ENCODE measurements at regions not wholly inside any gene's neighbourhood (a gene's known extent, or its start where the extent isn't known, plus 50 kb on each side); places are given as distances from the start of the nearest gene placed in this dataset.
A peak's percentile ranks its signal among the peaks of the same experiment; 100 is the strongest.

DNA sequence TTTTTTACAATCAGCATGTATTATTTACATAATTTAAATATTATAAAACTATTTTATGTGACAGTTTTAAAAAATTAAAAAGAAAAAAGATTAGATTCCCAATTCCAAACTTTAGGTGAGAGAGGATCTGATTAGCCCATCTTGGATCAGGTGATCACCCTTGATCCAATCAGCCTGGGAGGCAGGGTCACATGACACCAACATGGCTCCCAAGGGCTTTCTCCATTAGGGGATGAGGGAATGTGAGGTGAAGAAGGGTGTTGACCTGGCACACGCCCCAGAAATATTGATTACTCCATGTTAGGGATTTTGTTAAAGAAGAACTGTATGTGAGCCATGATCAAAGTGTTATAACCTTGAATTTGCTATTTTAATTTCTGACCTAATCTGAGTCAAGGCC, 225.4 kb downstream of the RBM19 start:
- Histone ChIP-seq H3K27me3 (replicated peaks) (no peaks in the 10 kb centered on the region), H3K36me3 (replicated peaks) (no peaks in the 10 kb centered on the region), H3K27ac (no peak overlapping the region), H3K4me3 (ENCODE audit: low read depth, low read length) (no peak overlapping the region)
- no peak for DNase-seq
- in situ Hi-C loops (cut with HindIII; ENCODE audit: low pct_ligation_motif_present, low sequenced_read_pairs) = no loop called here
- no peak for TF ChIP-seq CTCF (IDR thresholded peaks at IDR 0.05; ENCODE audit: low read depth, low read length, missing control alignments)

DNA sequence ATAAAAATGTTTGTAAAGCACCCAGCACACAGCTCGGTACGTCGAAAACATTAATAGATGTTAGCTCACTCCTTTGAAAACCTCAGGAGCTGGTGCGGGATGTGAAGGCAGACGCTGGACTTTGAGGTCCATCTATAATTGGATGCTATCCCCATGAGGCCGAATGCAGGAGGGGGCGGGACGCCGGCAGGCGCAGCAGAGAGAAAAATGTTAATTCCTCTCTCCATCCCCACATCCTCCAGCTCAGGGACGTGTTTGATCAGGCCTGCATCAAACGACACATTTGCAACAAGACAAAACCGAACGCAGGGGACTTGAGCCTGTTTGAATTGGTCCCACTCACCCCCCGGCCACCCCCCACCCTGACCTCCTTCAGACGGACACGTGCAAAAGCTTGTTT, 231.0 kb downstream of the RBM19 start:
- DNase-seq = no peak
- no peak overlapping the region for H3K27ac ChIP-seq
- no peaks in the 10 kb centered on the region for H3K27me3 ChIP-seq (replicated peaks)
- H3K4me3 ChIP-seq (ENCODE audit: low read depth, low read length) = no peak overlapping the region
- TF ChIP-seq CTCF (IDR thresholded peaks at IDR 0.05; ENCODE audit: low read depth, low read length, missing control alignments) = no peak
- in situ Hi-C loops (cut with HindIII; ENCODE audit: low pct_ligation_motif_present, low sequenced_read_pairs) = no loop called here
- no peaks in the 10 kb centered on the region for H3K36me3 ChIP-seq (replicated peaks)

DNA sequence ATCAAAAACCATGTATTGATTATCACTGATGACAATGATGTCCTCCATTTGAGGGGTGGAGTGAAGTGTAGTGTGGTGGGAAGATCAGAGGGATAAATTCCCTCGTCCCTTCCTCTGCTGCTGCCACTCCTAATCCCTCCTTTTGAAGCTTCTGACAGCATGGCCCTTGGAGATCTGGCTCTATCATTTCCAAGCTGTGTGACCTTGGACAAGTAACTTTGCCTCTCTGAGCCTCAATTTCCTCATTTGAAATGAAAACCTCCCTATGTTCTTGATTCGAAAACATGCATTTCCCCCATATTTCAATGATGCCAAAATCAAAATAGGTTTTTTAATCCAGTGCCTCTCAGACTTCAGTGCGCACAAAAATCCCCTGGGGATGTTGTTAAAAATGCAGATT, 231.6 kb downstream of the RBM19 start:
- no peak overlapping the region for H3K27ac ChIP-seq
- in situ Hi-C loops (cut with HindIII; ENCODE audit: low pct_ligation_motif_present, low sequenced_read_pairs) = no loop called here
- H3K4me3 ChIP-seq (ENCODE audit: low read depth, low read length) = no peak overlapping the region
- TF ChIP-seq CTCF (IDR thresholded peaks at IDR 0.05; ENCODE audit: low read depth, low read length, missing control alignments) = no peak
- DNase-seq = no peak
- H3K36me3 ChIP-seq (replicated peaks) = no peaks in the 10 kb centered on the region
- H3K27me3 ChIP-seq (replicated peaks) = no peaks in the 10 kb centered on the region

- Histone ChIP-seq H3K27me3 (replicated peaks) (no peaks in the 10 kb centered on the region), H3K27ac (no peak overlapping the region), H3K36me3 (replicated peaks) (no peaks in the 10 kb centered on the region), H3K4me3 (ENCODE audit: low read depth, low read length) (no peak overlapping the region)
- TF ChIP-seq CTCF (IDR thresholded peaks at IDR 0.05; ENCODE audit: low read depth, low read length, missing control alignments) = no peak
- DNase-seq = no peak
- in situ Hi-C loops (cut with HindIII; ENCODE audit: low pct_ligation_motif_present, low sequenced_read_pairs) = no loop called here
These were observed 233.2 kb downstream of the RBM19 start for GRCh38 chr12:113732916-113733315.

DNA sequence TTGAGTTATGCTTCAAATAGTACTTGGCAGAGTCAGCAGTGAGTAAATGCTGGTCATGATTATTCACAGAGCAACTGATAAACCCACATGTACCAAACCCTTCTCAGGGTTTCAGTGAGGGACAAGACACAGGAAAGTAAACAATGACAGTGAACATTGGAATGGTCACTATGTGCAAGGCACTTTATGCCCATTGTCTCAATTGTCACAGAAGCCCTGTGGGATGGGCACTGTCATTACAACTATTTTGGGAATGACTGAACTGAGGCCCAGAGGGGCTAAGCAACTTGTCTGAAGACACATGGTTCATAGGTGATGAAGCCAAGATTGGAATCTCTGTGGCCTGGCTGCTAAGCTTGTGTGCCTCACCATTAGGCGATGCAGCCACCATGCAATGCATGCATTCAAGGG, 238.5 kb downstream of the RBM19 start:
- Histone ChIP-seq H3K4me3 (ENCODE audit: low read depth, low read length) (no peak overlapping the region), H3K27me3 (replicated peaks) (no peaks in the 10 kb centered on the region), H3K27ac (no peak overlapping the region), H3K36me3 (replicated peaks) (no peaks in the 10 kb centered on the region)
- no peak for TF ChIP-seq CTCF (IDR thresholded peaks at IDR 0.05; ENCODE audit: low read depth, low read length, missing control alignments)
- DNase-seq = peak; percentile 53
- in situ Hi-C loops (cut with HindIII; ENCODE audit: low pct_ligation_motif_present, low sequenced_read_pairs) = no loop called here

DNA sequence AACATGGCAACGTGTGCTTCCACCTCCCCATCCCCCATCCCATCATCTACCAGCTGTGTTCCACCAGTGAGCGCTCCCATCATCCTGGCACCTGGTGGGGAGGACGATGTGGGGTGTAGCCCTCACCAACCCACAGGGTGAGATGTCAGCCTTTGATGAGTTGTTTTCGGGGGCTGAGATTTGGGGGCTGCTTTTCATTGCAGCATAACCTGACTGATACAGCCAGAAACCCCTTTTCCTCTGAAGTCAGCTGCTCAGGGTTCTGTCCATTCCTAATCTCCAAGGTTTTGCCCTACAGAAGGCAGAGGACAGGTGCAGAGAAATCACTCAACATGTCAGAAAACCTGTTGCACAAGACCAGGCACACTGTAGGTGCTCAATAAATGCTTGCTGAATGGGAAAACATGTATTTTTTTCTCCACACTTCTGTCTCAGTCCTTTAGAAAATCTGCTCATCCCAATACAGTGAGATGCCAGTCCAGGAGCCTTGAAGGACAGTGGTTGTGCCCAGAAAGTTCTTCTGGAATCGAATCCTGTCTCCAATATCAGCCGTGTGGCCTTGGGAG, 239.8 kb downstream of the RBM19 start:
- in situ Hi-C loops (cut with HindIII; ENCODE audit: low pct_ligation_motif_present, low sequenced_read_pairs) = no loop called here
- Histone ChIP-seq H3K36me3 (replicated peaks) (no peaks in the 10 kb centered on the region), H3K4me3 (ENCODE audit: low read depth, low read length) (no peak overlapping the region)

More for the DNA sequence above, 239.8 kb downstream of the RBM19 start:
- no peak for TF ChIP-seq CTCF (IDR thresholded peaks at IDR 0.05; ENCODE audit: low read depth, low read length, missing control alignments)
- no peaks in the 10 kb centered on the region for H3K27me3 ChIP-seq (replicated peaks)
- DNase-seq = no peak
- no peak overlapping the region for H3K27ac ChIP-seq

All from brain microvascular endothelial cell (primary cell).